ENCODE measurements at regions not wholly inside any gene's neighbourhood (a gene's known extent, or its start where the extent isn't known, plus 50 kb on each side); places are given as distances from the start of the nearest gene placed in this dataset.

GRCh38 chr2:155975734-155976133, 356.8 kb downstream of the NR4A2 start:
- Histone ChIP-seq H3K9ac (replicated peaks; ENCODE audit: extremely low read depth, insufficient read depth, low read length) (no peak overlapping the region), H2AFZ (ENCODE audit: low read depth, low read length) (no peak overlapping the region), H3K36me3 (ENCODE audit: control insufficient read depth in 2 of 2, extremely low read depth in 1 of 2, insufficient read depth in 2 of 2, low read length in 2 of 2) (no peaks in the 10 kb centered on the region), H3K27ac (ENCODE audit: insufficient read depth, low read depth, low read length) (no peak overlapping the region), H3K9me3 (replicated peaks; ENCODE audit: control insufficient read depth, insufficient read depth, low read length) (no peaks in the 10 kb centered on the region), H3K27me3 (ENCODE audit: control insufficient read depth in 2 of 2, insufficient read depth in 2 of 2, low read length in 2 of 2) (no peaks in the 10 kb centered on the region), H3K9me1 (replicated peaks; ENCODE audit: control insufficient read depth, extremely low read depth, insufficient read depth, low read length) (no peaks in the 10 kb centered on the region), H3K79me2 (ENCODE audit: control insufficient read depth, insufficient read depth, low read length) (no peaks in the 10 kb centered on the region), H3K4me2 (ENCODE audit: insufficient read depth, low read length) (no peak overlapping the region), H4K20me1 (replicated peaks; ENCODE audit: control insufficient read depth, extremely low read depth, insufficient read depth, low read length) (no peaks in the 10 kb centered on the region), H3K4me1 (ENCODE audit: control insufficient read depth, extremely low read depth, insufficient read depth, low read length) (no peaks in the 10 kb centered on the region), H3K4me3 (replicated peaks in 1 of 3; ENCODE audit: insufficient read depth in 1 of 3, low read depth in 1 of 3, low read length in 3 of 3) (no peak overlapping the region)
- TF ChIP-seq EZH2 (IDR thresholded peaks at IDR 0.05; ENCODE audit: borderline replicate concordance, low read depth, low read length, severe bottlenecking) (no peak), POLR2A (IDR thresholded peaks at IDR 0.05; ENCODE audit: low read depth, low read length) (no peak), CTCF (IDR thresholded peaks at IDR 0.05; ENCODE audit: extremely low read depth in 1 of 2, insufficient read depth in 1 of 2, low read depth in 1 of 2, low read length in 2 of 2) (no peak), POLR2AphosphoS5 (IDR thresholded peaks at IDR 0.05; ENCODE audit: insufficient read depth, low read depth, low read length) (no peak), MYC (IDR thresholded peaks at IDR 0.05; ENCODE audit: low read depth, low read length) (no peak)
- no TSS peak for BruUV-seq (replicated peaks)
- dilution Hi-C loops (cut with MboI; ENCODE audit: extremely low pct_ligation_motif_present, low sequenced_read_pairs) = no loop called here
- FAIRE-seq (no peak), DNase-seq (ENCODE audit: low read depth, low spot score) (no peak)
- POLR2A ChIA-PET = no interaction called here
- intact Hi-C loops (cut with micrococcal nuclease) = no loop called here
- CTCF ChIA-PET = no interaction called here

- FAIRE-seq = no peak
- ChIA-PET POLR2A (no interaction called here), CTCF (no interaction called here)
- H3K9ac ChIP-seq (replicated peaks; ENCODE audit: extremely low read depth, insufficient read depth, low read length) = no peak overlapping the region
- H4K20me1 ChIP-seq (replicated peaks; ENCODE audit: control insufficient read depth, extremely low read depth, insufficient read depth, low read length) = no peaks in the 10 kb centered on the region
- intact Hi-C loops (cut with micrococcal nuclease) (no loop called here), dilution Hi-C loops (cut with MboI; ENCODE audit: extremely low pct_ligation_motif_present, low sequenced_read_pairs) (no loop called here)
- BruUV-seq (replicated peaks) = no TSS peak
- TF ChIP-seq CTCF (IDR thresholded peaks at IDR 0.05; ENCODE audit: extremely low read depth in 1 of 2, insufficient read depth in 1 of 2, low read depth in 1 of 2, low read length in 2 of 2) (no peak), FOS (IDR thresholded peaks at IDR 0.05; ENCODE audit: borderline replicate concordance, insufficient read depth, low read length) (no peak), POLR2AphosphoS5 (IDR thresholded peaks at IDR 0.05; ENCODE audit: insufficient read depth, low read depth, low read length) (no peak), EZH2 (IDR thresholded peaks at IDR 0.05; ENCODE audit: borderline replicate concordance, low read depth, low read length, severe bottlenecking) (no peak), JUN (IDR thresholded peaks at IDR 0.05; ENCODE audit: borderline replicate concordance, insufficient read depth, insufficient read length, low read depth) (no peak), GATA2 (IDR thresholded peaks at IDR 0.05; ENCODE audit: insufficient read depth, insufficient read length, low read depth, low read length) (no peak), MAX (IDR thresholded peaks at IDR 0.05; ENCODE audit: insufficient read depth, insufficient read length) (no peak), POLR2A (IDR thresholded peaks at IDR 0.05; ENCODE audit: low read depth, low read length) (no peak), MYC (IDR thresholded peaks at IDR 0.05; ENCODE audit: low read depth, low read length) (no peak)
- H3K9me3 ChIP-seq (replicated peaks; ENCODE audit: control insufficient read depth, insufficient read depth, low read length) = no peaks in the 10 kb centered on the region
- H3K4me2 ChIP-seq (ENCODE audit: insufficient read depth, low read length) = no peak overlapping the region
- no peak overlapping the region for H3K4me3 ChIP-seq (replicated peaks in 1 of 3; ENCODE audit: insufficient read depth in 1 of 3, low read depth in 1 of 3, low read length in 3 of 3)
- H3K4me1 ChIP-seq (ENCODE audit: control insufficient read depth, extremely low read depth, insufficient read depth, low read length) = no peaks in the 10 kb centered on the region
- no peak overlapping the region for H3K27ac ChIP-seq (ENCODE audit: insufficient read depth, low read depth, low read length)
- no peak overlapping the region for H2AFZ ChIP-seq (ENCODE audit: low read depth, low read length)
- H3K9me1 ChIP-seq (replicated peaks; ENCODE audit: control insufficient read depth, extremely low read depth, insufficient read depth, low read length) = no peaks in the 10 kb centered on the region
- H3K79me2 ChIP-seq (ENCODE audit: control insufficient read depth, insufficient read depth, low read length) = no peaks in the 10 kb centered on the region
- DNase-seq (ENCODE audit: low read depth, low spot score) = no peak
- no peaks in the 10 kb centered on the region for H3K36me3 ChIP-seq (ENCODE audit: control insufficient read depth in 2 of 2, extremely low read depth in 1 of 2, insufficient read depth in 2 of 2, low read length in 2 of 2)
- no peaks in the 10 kb centered on the region for H3K27me3 ChIP-seq (ENCODE audit: control insufficient read depth in 2 of 2, insufficient read depth in 2 of 2, low read length in 2 of 2)
These were observed 359.6 kb downstream of the NR4A2 start for GRCh38 chr2:155972916-155973315.
